COLO668 (cell line): ENCODE measurements at regions not wholly inside any gene's neighbourhood (a gene's known extent, or its start where the extent isn't known, plus 50 kb on each side); places are given as distances from the start of the nearest gene placed in this dataset.
A peak's percentile ranks its signal among the peaks of the same experiment; 100 is the strongest.
"Not testable (repeated sequence)": the region's sequence is repeated elsewhere in the genome, so short reads cannot be mapped to it uniquely, and the experiment has no call there.

Experiments used
- DNase-seq: peaks from one replicate; lab custom pipeline; 2025; ENCODE audit not compliant: unreplicated experiment; lab: John Stamatoyannopoulos, UW

- DNase-seq, result no peak
Measured at GRCh38 chr11:42709216-42709615, 602.6 kb upstream of the API5 start.

- no peak for DNase-seq
Measured at GRCh38 chr11:42713279-42713678, 598.5 kb upstream of the API5 start.

- no peak for DNase-seq
Measured at GRCh38 chr11:42713753-42714152, 598.0 kb upstream of the API5 start.

GRCh38 chr11:42720716-42721563, 590.9 kb upstream of the API5 start:
- no peak for DNase-seq

GRCh38 chr11:42727879-42728278, 583.9 kb upstream of the API5 start:
- no peak for DNase-seq

GRCh38 chr11:42762348-42762747, 549.4 kb upstream of the API5 start:
- no peak for DNase-seq

GRCh38 chr11:42764936-42765335, 546.9 kb upstream of the API5 start:
- no peak for DNase-seq

GRCh38 chr11:42768576-42768975, 543.2 kb upstream of the API5 start:
- DNase-seq, result no peak

GRCh38 chr11:42770444-42771065, 541.2 kb upstream of the API5 start:
- peak; percentile 35 for DNase-seq

- no peak for DNase-seq
Measured at GRCh38 chr11:42772886-42773285, 538.9 kb upstream of the API5 start.

- no peak for DNase-seq
Measured at GRCh38 chr11:42773729-42774128, 538.1 kb upstream of the API5 start.

- no peak for DNase-seq
Measured at GRCh38 chr11:42774567-42774966, 537.2 kb upstream of the API5 start.

- peak; percentile 40 for DNase-seq
Measured at GRCh38 chr11:42777776-42778175, 534.0 kb upstream of the API5 start.

GRCh38 chr11:42778193-42778592, 533.6 kb upstream of the API5 start:
- no peak for DNase-seq

- no peak for DNase-seq
Measured at GRCh38 chr11:42779555-42779954, 532.2 kb upstream of the API5 start.

- no peak for DNase-seq
Measured at GRCh38 chr11:42786981-42787380, 524.8 kb upstream of the API5 start.

- DNase-seq, result not testable (repeated sequence)
Measured at GRCh38 chr11:42795483-42795882, 516.3 kb upstream of the API5 start.

- DNase-seq, result no peak
Measured at GRCh38 chr11:42800041-42800440, 511.8 kb upstream of the API5 start.

GRCh38 chr11:42802201-42802899, 509.4 kb upstream of the API5 start:
- no peak for DNase-seq

- no peak for DNase-seq
Measured at GRCh38 chr11:42806191-42806590, 505.6 kb upstream of the API5 start.

GRCh38 chr11:42812361-42812760, 499.4 kb upstream of the API5 start:
- no peak for DNase-seq

- no peak for DNase-seq
Measured at GRCh38 chr11:42812960-42813359, 498.8 kb upstream of the API5 start.
